ENCODE measurements at regions not wholly inside any gene's neighbourhood (a gene's known extent, or its start where the extent isn't known, plus 50 kb on each side); places are given as distances from the start of the nearest gene placed in this dataset.

- no peak overlapping the region for H3K4me3 ChIP-seq
Observed at GRCh38 chr1:229056046-229056445, 214.9 kb upstream of the RAB4A start.

GRCh38 chr1:229058111-229058561 is 212.8 kb upstream of the RAB4A start:
- TF ChIP-seq POLR2A (IDR thresholded peaks at IDR 0.05) (no peak), POLR2AphosphoS5 (IDR thresholded peaks at IDR 0.05) (no peak), CTCF (IDR thresholded peaks at IDR 0.05) (no peak), EP300 (IDR thresholded peaks at IDR 0.05; ENCODE audit: low read depth) (no peak)
- Histone ChIP-seq H3K9me3 (no peaks in the 10 kb centered on the region), H3K27ac (no peak overlapping the region), H3K36me3 (no peaks in the 10 kb centered on the region), H3K4me1 (peaks cover 0 to 24% (median 6%) of the 10 kb centered on the region in 4 donors), H3K4me3 (no peak overlapping the region), H3K27me3 (no peaks in the 10 kb centered on the region)
- no peak for DNase-seq
- WGBS, 2 donors (ENCODE audit: low coverage in 1 of 2) = 71 to 75% methylated on average over 6 to 11 of the region's 11 CpGs
- in situ Hi-C loops (cut with MboI; ENCODE audit: low pct_ligation_motif_present in 1 of 4, low pct_unique_long_range_greater_than_20kb in 1 of 4, low sequenced_read_pairs in 3 of 4) (no loop called here), intact Hi-C loops (cut with DNase I; ENCODE audit: low total_unique reads) (no loop called here)

More at GRCh38 chr1:229056046-229056445, 214.9 kb upstream of the RAB4A start:
- TF ChIP-seq CTCF (IDR thresholded peaks at IDR 0.05) = no peak
- no peak for TF ChIP-seq POLR2A (IDR thresholded peaks at IDR 0.05)
- TF ChIP-seq EP300 (IDR thresholded peaks at IDR 0.05; ENCODE audit: low read depth) = no peak
- TF ChIP-seq POLR2AphosphoS5 (IDR thresholded peaks at IDR 0.05) = no peak
- no peak overlapping the region for H3K27ac ChIP-seq
- in situ Hi-C loops (cut with MboI; ENCODE audit: low pct_ligation_motif_present in 1 of 4, low pct_unique_long_range_greater_than_20kb in 1 of 4, low sequenced_read_pairs in 3 of 4) = no loop called here
- no peaks in the 10 kb centered on the region for H3K27me3 ChIP-seq
- peaks cover 0 to 24% (median 6%) of the 10 kb centered on the region in 4 donors for H3K4me1 ChIP-seq
- intact Hi-C loops (cut with DNase I; ENCODE audit: low total_unique reads) = no loop called here
- no peak for DNase-seq
- no peaks in the 10 kb centered on the region for H3K9me3 ChIP-seq
- WGBS, 2 donors (ENCODE audit: low coverage in 1 of 2) = 88 to 92% methylated on average over 1 of the region's 1 CpG
- no peaks in the 10 kb centered on the region for H3K36me3 ChIP-seq

GRCh38 chr1:229058729-229059128 is 212.2 kb upstream of the RAB4A start:
- intact Hi-C loops (cut with DNase I; ENCODE audit: low total_unique reads) = no loop called here
- H3K4me3 ChIP-seq = no peak overlapping the region
- H3K36me3 ChIP-seq = no peaks in the 10 kb centered on the region
- in situ Hi-C loops (cut with MboI; ENCODE audit: low pct_ligation_motif_present in 1 of 4, low pct_unique_long_range_greater_than_20kb in 1 of 4, low sequenced_read_pairs in 3 of 4) = no loop called here
- DNase-seq = no peak
- peaks cover 0 to 29% (median 7%) of the 10 kb centered on the region in 4 donors for H3K4me1 ChIP-seq
- H3K9me3 ChIP-seq = no peaks in the 10 kb centered on the region
- TF ChIP-seq POLR2AphosphoS5 (IDR thresholded peaks at IDR 0.05) (no peak), CTCF (IDR thresholded peaks at IDR 0.05) (no peak), POLR2A (IDR thresholded peaks at IDR 0.05) (no peak), EP300 (IDR thresholded peaks at IDR 0.05; ENCODE audit: low read depth) (no peak)
- WGBS, 2 donors (ENCODE audit: low coverage in 1 of 2) = 55 to 71% methylated on average over 2 to 10 of the region's 10 CpGs
- peak overlapping the region in 2 of 4 donors; percentile 11 to 16 for H3K27ac ChIP-seq
- H3K27me3 ChIP-seq = no peaks in the 10 kb centered on the region

GRCh38 chr1:229059671-229060539 is 211.0 kb upstream of the RAB4A start:
- Histone ChIP-seq H3K36me3 (no peaks in the 10 kb centered on the region), H3K27ac (no peak overlapping the region), H3K4me3 (no peak overlapping the region), H3K9me3 (no peaks in the 10 kb centered on the region), H3K27me3 (no peaks in the 10 kb centered on the region), H3K4me1 (peaks cover 7 to 38% (median 16%) of the 10 kb centered on the region in 4 donors)
- 35% methylated on average over 9 of the region's 9 CpGs; no CpG with 5 or more reads in 1 of the 2 donors for WGBS, 2 donors (ENCODE audit: low coverage in 1 of 2)
- in situ Hi-C loops (cut with MboI; ENCODE audit: low pct_ligation_motif_present in 1 of 4, low pct_unique_long_range_greater_than_20kb in 1 of 4, low sequenced_read_pairs in 3 of 4) = no loop called here
- DNase-seq = no peak
- peak in 1 of 3 donors; percentile 31 for TF ChIP-seq POLR2AphosphoS5 (IDR thresholded peaks at IDR 0.05)
- TF ChIP-seq POLR2A (IDR thresholded peaks at IDR 0.05) = no peak
- TF ChIP-seq EP300 (IDR thresholded peaks at IDR 0.05; ENCODE audit: low read depth) = peak; percentile 71
- no peak for TF ChIP-seq CTCF (IDR thresholded peaks at IDR 0.05)
- intact Hi-C loops (cut with DNase I; ENCODE audit: low total_unique reads) = no loop called here
